Astrocyte (in vitro differentiated cells and primary cell): ENCODE measurements at regions not wholly inside any gene's neighbourhood (a gene's known extent, or its start where the extent isn't known, plus 50 kb on each side); places are given as distances from the start of the nearest gene placed in this dataset.

Experiments used
- CTCF ChIP-seq: IDR thresholded peaks from 2 replicates; pipeline ENCODE4 v1.5.1; 2011; ENCODE audit warnings: low read depth, mild to moderate bottlenecking, inconsistent platforms, low read length, moderate library complexity; ENCODE audit not compliant: insufficient read depth
- EZH2 ChIP-seq: IDR thresholded peaks from 2 replicates; pipeline ENCODE4 v1.6.1; 2012; ENCODE audit warnings: mild to moderate bottlenecking, low read length, inconsistent platforms; ENCODE audit not compliant: insufficient read depth

GRCh38 chr11:47911149-47911548 lies 63.0 kb upstream of the NUP160 start:
- TF ChIP-seq CTCF: no peak
- TF ChIP-seq EZH2: no peak
